HUES64 (cell line): ENCODE measurements at regions not wholly inside any gene's neighbourhood (a gene's known extent, or its start where the extent isn't known, plus 50 kb on each side); places are given as distances from the start of the nearest gene placed in this dataset.
"Not testable (repeated sequence)": the region's sequence is repeated elsewhere in the genome, so short reads cannot be mapped to it uniquely, and the experiment has no call there.

Experiments
- H3K27ac ChIP-seq: 2 replicates; pipeline ENCODE4 v1.7.0; 2013; ENCODE audit warnings: low read depth, low read length, inconsistent platforms
- H3K27me3 ChIP-seq: 2 replicates; pipeline ENCODE4 v1.6.1; 2013; ENCODE audit warnings: mild to moderate bottlenecking, low read length; ENCODE audit not compliant: insufficient read depth
- H3K36me3 ChIP-seq: 2 replicates; pipeline ENCODE4 v1.6.1; 2013; ENCODE audit warnings: mild to moderate bottlenecking, low read length; ENCODE audit not compliant: insufficient read depth
- H3K4me1 ChIP-seq: 2 replicates; pipeline ENCODE4 v1.6.1; 2013; ENCODE audit warnings: mild to moderate bottlenecking, low read length, moderate library complexity; ENCODE audit not compliant: insufficient read depth
- H3K4me3 ChIP-seq: 2 replicates; pipeline ENCODE4 v1.5.1; 2013; ENCODE audit warnings: mild to moderate bottlenecking, low read length, moderate library complexity
- H3K9ac ChIP-seq: 2 replicates; pipeline ENCODE4 v1.6.1; 2013; ENCODE audit warnings: mild to moderate bottlenecking, low read depth, low read length
- H3K9me3 ChIP-seq: 2 replicates; pipeline ENCODE4 v1.6.1; 2013; ENCODE audit warnings: low read depth, low read length; ENCODE audit not compliant: insufficient read depth
- WGBS: fragments of 150-250, 120-280 bp; methylation state at CpG from one replicate; pipeline ENCODE4 v1.1.7; 2013; ENCODE audit warnings: missing lambda C conversion rate; 5-methylcytosine and 5-hydroxymethylcytosine counted together

DNA sequence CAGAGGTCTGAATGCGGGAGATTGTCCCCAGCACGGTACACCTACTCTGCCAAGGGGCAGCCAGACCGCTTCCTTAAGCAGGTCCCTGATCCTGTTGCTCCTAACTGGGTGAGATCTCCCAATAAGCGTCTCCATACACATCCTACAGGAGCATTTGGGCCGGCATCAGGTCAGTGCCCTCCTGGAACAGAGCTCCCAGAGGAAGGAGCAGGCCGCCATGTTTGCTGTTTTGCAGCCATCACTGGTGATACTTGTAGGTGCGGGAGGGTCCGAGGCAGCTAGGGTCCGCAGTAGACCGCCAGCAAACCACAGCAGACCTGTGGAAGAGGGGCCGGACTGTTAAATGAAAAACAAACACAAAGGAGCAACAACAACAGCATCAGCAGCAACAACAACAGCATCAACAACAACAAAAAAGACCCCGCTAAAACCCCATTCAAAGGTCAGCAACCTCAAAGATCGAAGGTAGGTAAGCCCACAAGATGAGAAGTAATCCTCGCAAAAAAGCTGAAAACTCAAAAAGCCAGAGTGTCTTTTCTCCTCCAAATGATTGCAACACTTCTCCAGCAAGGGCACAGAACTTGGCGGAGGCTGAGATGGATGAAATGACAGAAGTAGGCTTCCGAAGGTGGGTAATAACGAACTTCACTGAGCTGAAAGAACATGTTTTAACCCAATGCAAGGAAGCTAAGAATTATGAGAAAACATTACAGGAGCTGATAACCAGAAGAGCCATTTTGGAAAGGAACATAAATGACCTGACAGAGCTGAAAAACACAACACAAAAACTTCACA lies 79.0 kb upstream of the CDH7 start:
- Histone ChIP-seq H3K4me1 (no peaks in the 10 kb centered on the region), H3K36me3 (no peaks in the 10 kb centered on the region), H3K9ac (no peak overlapping the region), H3K9me3 (no peaks in the 10 kb centered on the region), H3K27ac (no peak overlapping the region), H3K27me3 (no peaks in the 10 kb centered on the region), H3K4me3 (no peak overlapping the region)
- 94% methylated on average over 17 of the region's 17 CpGs for WGBS

DNA sequence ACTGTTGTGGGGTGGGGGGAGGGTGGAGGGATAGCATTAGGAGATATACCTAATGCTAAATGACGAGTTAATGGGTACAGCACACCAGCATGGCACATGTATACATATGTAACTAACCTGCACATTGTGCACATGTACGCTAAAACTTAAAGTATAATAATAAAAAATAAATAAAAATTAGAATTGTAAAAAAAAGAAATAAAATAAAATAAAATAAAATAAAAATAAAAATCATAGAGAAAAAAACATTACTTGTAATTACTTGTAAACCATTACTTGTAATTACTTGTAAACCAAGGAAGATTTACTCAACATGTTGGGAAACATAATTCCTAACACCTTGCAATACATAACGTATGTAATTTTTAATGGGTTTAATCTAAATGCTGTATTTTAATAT lies 80.7 kb upstream of the CDH7 start:
- not testable (repeated sequence) for H3K9ac ChIP-seq, H3K4me3 ChIP-seq, H3K36me3 ChIP-seq, H3K4me1 ChIP-seq, H3K9me3 ChIP-seq, H3K27me3 ChIP-seq, H3K27ac ChIP-seq
- no CpG with 5 or more reads among the region's 3 CpGs for WGBS

- Histone ChIP-seq H3K9ac (no peak overlapping the region), H3K9me3 (no peaks in the 10 kb centered on the region), H3K27me3 (no peaks in the 10 kb centered on the region), H3K27ac (no peak overlapping the region), H3K4me1 (peaks cover 6% of the 10 kb centered on the region; the same call in 1 of the 2 replicates), H3K36me3 (no peaks in the 10 kb centered on the region), H3K4me3 (no peak overlapping the region)
- 92% methylated on average over 1 of the region's 1 CpG for WGBS
Measured at GRCh38 chr18:65661391-65661790, 89.4 kb upstream of the CDH7 start.

- no peaks in the 10 kb centered on the region for H3K9me3 ChIP-seq
- H3K9ac ChIP-seq: no peak overlapping the region
- H3K4me3 ChIP-seq: no peak overlapping the region
- H3K27ac ChIP-seq: no peak overlapping the region
- no peaks in the 10 kb centered on the region for H3K27me3 ChIP-seq
- WGBS: 97% methylated on average over 1 of the region's 1 CpG
- H3K36me3 ChIP-seq: no peaks in the 10 kb centered on the region
- H3K4me1 ChIP-seq: peaks cover 6% of the 10 kb centered on the region; the same call in 1 of the 2 replicates
Measured at GRCh38 chr18:65659912-65660311, 90.9 kb upstream of the CDH7 start.

- Histone ChIP-seq H3K9me3 (no peaks in the 10 kb centered on the region), H3K36me3 (no peaks in the 10 kb centered on the region), H3K9ac (no peak overlapping the region), H3K4me3 (no peak overlapping the region), H3K27ac (no peak overlapping the region), H3K27me3 (no peaks in the 10 kb centered on the region), H3K4me1 (peaks cover 6% of the 10 kb centered on the region; the same call in 1 of the 2 replicates)
Measured at GRCh38 chr18:65659312-65659711, 91.5 kb upstream of the CDH7 start.

DNA sequence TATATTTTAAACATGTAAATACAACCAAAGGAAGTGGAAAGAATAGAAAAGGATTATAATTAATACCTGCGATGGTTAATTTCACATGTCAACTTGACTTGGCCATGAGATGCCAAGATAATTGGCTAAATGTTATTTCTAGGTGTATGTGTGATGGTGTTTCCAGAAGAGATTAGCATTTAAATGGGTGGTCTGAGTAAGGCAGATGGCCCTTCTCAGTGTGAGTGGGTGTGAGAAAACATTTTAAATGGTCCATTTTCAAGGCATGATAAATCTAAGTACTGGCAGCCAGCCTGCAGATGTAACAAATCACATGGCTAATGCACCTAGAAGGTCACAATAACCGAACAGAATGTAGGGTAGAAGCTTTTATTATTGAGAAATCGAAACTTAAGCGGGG lies 99.6 kb upstream of the CDH7 start:
- H3K27ac ChIP-seq: no peak overlapping the region
- peaks cover 20% of the 10 kb centered on the region; the same call in 1 of the 2 replicates for H3K9me3 ChIP-seq
- no peaks in the 10 kb centered on the region for H3K4me1 ChIP-seq
- WGBS: 93% methylated on average over 4 of the region's 4 CpGs
- no peak overlapping the region for H3K4me3 ChIP-seq
- H3K9ac ChIP-seq: no peak overlapping the region
- no peaks in the 10 kb centered on the region for H3K36me3 ChIP-seq
- H3K27me3 ChIP-seq: no peaks in the 10 kb centered on the region

DNA sequence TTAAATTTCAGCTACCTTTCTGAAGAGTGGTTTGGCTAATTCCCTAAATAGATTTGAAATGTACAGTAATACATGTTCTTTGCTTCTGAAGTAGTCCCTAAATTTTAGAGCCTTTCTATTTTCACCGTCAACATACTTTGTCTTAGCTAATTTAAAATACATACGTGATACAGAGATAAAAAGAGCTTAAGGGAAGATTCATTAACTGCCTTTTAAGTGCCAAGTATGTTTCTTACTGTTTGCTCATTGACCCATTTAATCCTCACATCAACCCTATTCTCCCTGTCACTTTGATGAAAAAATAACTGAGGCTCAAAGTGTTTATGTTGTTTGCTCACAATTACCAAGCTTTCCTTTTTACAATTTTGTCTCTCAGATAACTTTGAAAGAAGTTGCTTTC lies 118.6 kb upstream of the CDH7 start:
- Histone ChIP-seq H3K9me3 (no peaks in the 10 kb centered on the region), H3K4me1 (no peaks in the 10 kb centered on the region), H3K9ac (no peak overlapping the region), H3K36me3 (no peaks in the 10 kb centered on the region), H3K27me3 (no peaks in the 10 kb centered on the region), H3K4me3 (no peak overlapping the region), H3K27ac (no peak overlapping the region)
- 100% methylated on average over 1 of the region's 2 CpGs for WGBS

DNA sequence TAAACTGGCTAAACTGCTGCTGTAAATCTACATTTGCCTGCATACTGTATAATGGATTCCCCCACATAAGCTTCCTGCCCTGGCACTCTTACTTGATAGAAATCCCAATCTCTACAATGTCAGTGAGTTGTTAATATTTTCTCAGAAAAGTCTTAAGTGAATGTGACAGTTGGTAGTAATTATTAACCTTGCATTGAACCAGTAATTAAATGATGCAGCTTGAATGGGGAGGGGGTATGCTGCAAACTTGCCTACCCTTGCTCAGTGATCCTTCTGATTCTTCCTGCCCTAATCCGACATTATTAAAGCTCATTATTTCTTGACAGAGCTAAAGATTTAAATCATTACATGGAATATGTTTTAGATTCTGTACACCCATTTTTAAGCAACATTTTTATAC lies 119.0 kb upstream of the CDH7 start:
- no CpG with 5 or more reads among the region's 1 CpG for WGBS
- Histone ChIP-seq H3K4me3 (no peak overlapping the region), H3K27ac (no peak overlapping the region), H3K9ac (no peak overlapping the region), H3K27me3 (no peaks in the 10 kb centered on the region), H3K4me1 (no peaks in the 10 kb centered on the region), H3K36me3 (no peaks in the 10 kb centered on the region), H3K9me3 (no peaks in the 10 kb centered on the region)

- Histone ChIP-seq H3K4me3 (no peak overlapping the region), H3K9me3 (no peaks in the 10 kb centered on the region), H3K4me1 (no peaks in the 10 kb centered on the region), H3K36me3 (no peaks in the 10 kb centered on the region), H3K27me3 (no peaks in the 10 kb centered on the region), H3K9ac (no peak overlapping the region), H3K27ac (no peak overlapping the region)
- no CpG with 5 or more reads among the region's 1 CpG for WGBS
Measured at GRCh38 chr18:65628390-65628789, 122.4 kb upstream of the CDH7 start.

GRCh38 chr18:65623676-65624075 lies 127.1 kb upstream of the CDH7 start:
- Histone ChIP-seq H3K4me3 (no peak overlapping the region), H3K4me1 (no peaks in the 10 kb centered on the region), H3K27ac (no peak overlapping the region), H3K36me3 (no peaks in the 10 kb centered on the region), H3K9me3 (no peaks in the 10 kb centered on the region), H3K9ac (no peak overlapping the region), H3K27me3 (no peaks in the 10 kb centered on the region)
- 91% methylated on average over 6 of the region's 6 CpGs for WGBS

DNA sequence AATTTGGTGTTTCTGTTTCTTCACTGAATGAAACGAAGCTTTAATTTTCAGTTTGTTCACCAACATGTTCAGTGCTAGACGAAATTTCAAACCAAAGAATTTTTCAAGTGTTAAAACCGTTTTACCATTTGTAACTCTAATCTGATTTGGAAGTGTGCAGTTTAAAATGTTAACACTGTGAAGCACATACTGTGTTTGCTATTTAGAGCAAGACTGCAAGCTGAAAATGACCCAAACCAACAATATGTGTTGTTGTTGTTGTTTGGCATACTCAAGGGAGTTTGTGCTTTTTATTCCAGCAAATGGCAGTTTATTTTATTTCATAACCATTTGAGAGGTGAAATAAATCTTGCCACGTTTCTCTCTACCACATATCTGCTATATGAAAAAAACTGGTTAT lies 128.4 kb upstream of the CDH7 start:
- no peak overlapping the region for H3K27ac ChIP-seq
- no peaks in the 10 kb centered on the region for H3K27me3 ChIP-seq
- WGBS: 94% methylated on average over 3 of the region's 4 CpGs
- H3K36me3 ChIP-seq: no peaks in the 10 kb centered on the region
- no peaks in the 10 kb centered on the region for H3K9me3 ChIP-seq
- H3K4me3 ChIP-seq: no peak overlapping the region
- no peak overlapping the region for H3K9ac ChIP-seq
- no peaks in the 10 kb centered on the region for H3K4me1 ChIP-seq
